DMS153 (cell line): ENCODE measurements at regions not wholly inside any gene's neighbourhood (a gene's known extent, or its start where the extent isn't known, plus 50 kb on each side); places are given as distances from the start of the nearest gene placed in this dataset.

Experiments used
- DNase-seq: peaks from one replicate; lab custom pipeline; 2025; lab: John Stamatoyannopoulos, UW

- DNase-seq, result no peak
Measured at GRCh38 chr21:40985370-40985769, 138.4 kb upstream of the DSCAM start.

GRCh38 chr21:40990366-40990765, 143.4 kb upstream of the DSCAM start:
- no peak for DNase-seq

DNA sequence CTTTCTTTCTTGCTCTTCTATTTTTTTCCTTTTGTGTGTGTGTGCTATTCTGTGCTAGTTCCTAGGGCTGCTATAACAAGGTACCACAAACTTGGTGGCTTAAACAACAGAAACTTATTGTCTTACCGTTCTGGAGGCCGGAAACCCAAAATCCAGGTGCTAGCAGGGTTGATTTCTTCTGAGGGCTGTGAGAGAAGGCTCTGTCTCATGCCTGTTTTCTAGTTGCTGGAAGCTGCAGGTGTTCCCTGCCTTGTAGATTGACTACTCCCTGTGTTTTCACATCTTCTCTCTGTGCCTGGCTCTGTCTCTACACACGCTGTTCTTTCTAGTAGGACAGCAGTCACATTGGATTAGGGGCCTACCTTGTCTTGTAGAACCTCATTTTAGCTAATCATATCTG, 150.9 kb upstream of the DSCAM start:
- no peak for DNase-seq

- no peak for DNase-seq
Measured at GRCh38 chr21:41000838-41001237, 153.9 kb upstream of the DSCAM start.

GRCh38 chr21:41006636-41007035, 159.7 kb upstream of the DSCAM start:
- no peak for DNase-seq

GRCh38 chr21:41008351-41008750, 159.6 kb upstream of the BACE2 start:
- DNase-seq, result no peak

GRCh38 chr21:41008974-41009373, 159.0 kb upstream of the BACE2 start:
- DNase-seq, result peak; percentile 19

DNA sequence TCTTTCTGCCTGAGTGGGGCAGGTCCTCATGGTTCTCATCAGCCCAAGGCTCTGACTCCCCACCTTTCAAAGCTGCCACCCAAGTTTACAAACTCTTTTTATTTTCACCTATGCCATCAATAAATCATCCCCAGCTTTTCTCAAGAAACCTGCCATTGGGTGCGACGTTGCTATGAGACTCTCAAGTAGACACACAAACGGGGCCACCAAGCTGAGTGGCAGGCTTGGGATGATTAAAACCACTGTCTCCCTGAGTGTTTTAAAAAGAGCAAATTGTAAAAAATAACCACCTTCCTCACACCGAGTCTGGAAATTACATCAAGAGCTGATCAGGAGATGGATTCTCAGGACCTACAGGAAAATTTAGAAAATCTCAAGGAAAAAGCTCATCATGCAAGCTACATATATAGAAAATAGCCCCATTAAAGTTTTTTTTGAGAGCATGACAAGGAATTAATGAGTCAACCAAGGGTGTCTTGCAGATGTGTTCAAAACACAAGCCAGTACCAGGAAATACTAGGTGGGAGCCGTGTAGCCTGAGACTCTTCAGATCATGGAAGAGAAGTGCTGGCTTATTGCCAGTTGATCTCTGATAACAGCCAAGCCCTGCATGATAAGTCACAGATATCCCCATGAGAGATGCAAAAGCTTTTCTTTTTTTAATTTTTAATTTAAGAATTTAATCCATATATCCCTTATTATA, 158.4 kb upstream of the BACE2 start:
- peak; percentile 84 for DNase-seq

DNA sequence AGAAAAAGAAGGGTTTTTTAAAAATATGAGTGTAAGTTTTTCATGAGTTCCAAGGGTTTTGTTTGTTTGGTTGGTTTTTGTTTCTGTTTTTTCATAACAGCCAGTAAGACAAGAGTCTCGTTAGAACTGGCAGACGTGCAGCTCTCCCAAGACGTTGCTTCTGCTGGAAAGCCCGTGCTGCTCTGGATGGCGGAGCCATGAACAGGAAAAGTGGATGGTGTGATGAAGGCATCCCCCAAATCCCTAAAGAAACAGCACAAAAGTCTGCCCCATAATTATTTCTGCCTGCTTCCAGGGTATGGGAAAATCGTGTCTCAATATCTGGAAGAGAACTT, 157.9 kb upstream of the BACE2 start:
- DNase-seq, result no peak

DNA sequence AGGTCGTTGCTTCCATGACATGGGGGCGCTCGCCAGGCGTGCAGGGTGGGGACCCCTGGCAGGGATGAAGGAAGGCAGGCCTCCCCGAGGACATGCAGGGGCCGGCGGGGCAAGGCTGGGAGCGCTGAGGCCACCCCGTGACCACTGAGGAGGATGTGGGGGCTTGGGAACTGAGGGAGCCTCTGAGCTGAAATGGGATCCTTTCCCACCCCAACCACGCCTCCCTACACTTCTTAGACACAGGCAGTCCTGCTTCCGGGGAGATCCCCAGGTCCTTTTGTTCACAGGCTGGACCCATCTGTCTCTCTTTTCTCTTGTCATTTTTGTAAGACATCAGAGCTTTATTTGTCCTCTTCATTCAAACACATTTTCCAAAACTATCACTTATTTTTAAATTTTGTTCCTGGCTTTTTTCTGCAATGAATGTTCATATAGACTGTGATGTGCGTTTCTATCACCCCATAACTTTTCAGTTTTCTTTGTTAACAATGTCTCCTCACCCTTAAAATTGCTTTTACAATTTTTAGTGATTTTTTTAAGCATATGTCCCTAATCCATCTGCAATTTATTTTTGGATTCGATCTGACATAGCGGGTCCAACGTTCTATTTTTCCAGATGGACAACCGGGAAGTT, 156.7 kb upstream of the BACE2 start:
- DNase-seq, result peak; percentile 13

- DNase-seq, result peak; percentile 41
Measured at GRCh38 chr21:41011951-41012366, 156.0 kb upstream of the BACE2 start.

DNA sequence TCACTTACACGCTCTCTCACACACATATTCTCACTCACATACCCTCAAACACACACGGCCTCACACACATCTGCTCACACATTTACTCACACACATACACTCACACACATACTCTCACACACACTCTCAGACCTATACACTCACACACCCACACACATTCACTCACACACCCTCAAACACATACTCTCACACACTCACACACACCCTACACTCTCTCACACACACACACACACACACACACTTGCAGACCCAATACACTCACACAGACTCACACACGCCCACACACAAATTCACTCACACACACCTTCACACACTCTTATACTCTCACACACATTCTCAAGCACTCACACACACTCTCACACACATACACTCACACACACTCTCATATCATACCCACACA, 155.5 kb upstream of the BACE2 start:
- DNase-seq, result no peak

DNA sequence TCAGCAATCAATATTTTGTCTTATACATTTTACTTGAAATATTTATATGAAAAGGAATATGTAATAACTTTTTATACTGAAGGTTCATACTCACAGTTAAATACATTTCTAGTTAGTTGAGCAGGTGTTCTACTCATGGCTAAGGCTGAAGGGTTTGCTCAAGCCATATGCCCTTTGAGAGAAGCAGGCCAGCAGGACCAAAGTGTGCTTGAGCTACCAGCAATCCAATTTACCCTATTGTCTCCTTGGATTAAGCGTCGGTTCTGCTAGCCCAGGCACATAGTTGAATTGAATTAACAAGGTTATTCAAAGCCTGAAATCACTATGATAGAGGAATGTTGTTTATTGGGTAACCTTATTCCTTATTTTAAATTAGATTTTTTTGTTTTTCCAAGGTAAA, 151.5 kb upstream of the BACE2 start:
- DNase-seq, result peak; percentile 63

DNA sequence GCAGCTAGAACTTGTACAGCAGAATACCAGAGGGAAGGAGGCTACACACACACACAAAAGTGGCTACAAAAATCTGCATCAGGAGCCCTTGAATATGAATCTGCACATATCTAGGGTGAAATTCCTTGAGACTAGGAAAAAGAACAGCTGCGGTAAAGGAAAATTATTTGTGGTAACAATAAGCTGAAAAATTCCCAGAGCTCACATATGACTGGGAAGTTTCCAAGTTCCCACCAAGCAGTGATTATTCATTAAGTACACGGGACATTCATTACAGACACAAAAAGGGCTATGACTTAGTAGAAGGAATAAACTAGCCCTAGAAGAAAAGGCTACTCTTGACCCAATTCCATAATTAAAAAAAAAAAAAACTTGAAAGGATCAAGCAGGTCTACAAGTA, 149.5 kb upstream of the BACE2 start:
- DNase-seq, result no peak

GRCh38 chr21:41023936-41024335, 144.0 kb upstream of the BACE2 start:
- no peak for DNase-seq

DNA sequence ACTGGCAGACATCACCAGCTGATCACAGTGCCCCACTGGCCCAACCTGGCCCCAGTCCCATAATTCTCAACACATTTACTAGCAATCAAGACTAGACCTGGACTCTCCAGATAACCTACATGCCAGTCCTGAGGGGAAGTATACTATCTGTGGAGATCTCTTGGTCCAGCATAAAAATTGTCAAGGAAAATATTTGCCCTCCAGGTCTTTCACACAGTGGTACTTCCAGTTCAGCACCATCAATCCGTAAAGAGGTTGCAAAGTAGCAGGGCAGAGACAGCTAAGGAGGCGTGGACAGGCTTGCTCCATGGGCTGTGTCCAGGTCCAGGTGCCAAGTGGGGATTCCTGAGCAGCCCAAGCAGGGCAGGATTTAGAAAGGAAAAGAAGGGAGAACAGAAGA, 143.6 kb upstream of the BACE2 start:
- DNase-seq, result no peak

- no peak for DNase-seq
Measured at GRCh38 chr21:41024746-41025254, 143.2 kb upstream of the BACE2 start.

DNA sequence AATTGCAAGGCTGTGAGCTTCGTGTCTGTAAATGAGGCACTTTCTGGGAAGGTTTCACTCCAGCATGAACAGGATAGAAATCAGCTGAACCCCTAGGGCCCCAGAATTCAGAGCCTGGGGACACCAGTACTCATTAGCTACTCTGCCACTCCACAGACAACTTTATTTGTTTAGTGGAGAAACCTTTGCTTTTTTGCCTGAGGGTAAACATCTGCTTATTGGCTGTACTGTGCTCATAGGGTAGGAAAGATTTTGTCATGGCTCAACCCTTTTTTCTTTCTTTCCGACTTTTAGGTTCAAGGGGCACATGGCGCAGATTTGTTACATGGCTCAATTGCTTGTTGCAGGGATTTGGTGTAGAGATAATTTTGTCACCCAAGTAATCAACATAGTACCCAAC, 138.4 kb upstream of the BACE2 start:
- peak; percentile 72 for DNase-seq

DNA sequence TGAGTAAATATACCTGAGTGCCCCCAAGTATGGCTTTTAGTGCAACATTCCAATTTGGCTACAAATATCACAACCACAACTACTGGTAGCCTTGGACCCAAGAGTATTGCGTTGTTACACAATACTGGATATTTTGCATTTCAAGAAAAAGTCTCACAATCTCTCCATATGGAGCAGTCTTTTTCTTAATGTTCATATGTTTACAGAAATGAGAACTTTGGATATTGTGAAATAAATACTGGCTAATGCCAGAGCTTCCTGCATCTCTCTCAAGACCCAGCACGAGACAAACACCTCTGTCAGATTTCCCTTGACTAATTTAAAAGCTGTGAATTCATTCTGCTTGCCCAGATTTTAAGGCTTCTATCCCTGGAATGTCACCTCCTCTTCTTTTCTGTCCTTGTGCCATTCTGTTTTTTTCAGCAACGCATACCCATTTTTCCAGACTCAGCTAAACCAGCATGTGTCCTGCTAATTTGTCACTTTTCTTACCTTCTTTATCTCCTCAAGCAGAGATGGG, 136.2 kb upstream of the BACE2 start:
- DNase-seq, result no peak

DNA sequence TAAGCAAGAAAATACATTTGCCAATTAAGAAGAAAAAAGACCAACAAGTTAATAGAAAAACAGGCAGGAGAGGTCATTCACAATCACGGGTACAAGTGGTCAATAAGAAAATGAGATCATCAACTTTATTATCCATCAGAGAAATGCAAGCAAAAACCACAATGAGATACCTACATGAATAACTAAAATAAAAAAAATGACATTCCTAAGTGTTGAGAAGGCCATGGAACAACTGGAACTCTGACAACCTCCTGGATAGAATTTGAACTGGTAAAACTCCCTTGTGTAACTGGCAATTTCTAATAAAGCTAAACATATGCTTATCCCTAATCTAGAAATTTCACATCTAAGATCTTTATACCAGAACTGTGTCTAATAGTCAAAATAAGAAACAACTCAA, 135.4 kb upstream of the BACE2 start:
- DNase-seq, result no peak

DNA sequence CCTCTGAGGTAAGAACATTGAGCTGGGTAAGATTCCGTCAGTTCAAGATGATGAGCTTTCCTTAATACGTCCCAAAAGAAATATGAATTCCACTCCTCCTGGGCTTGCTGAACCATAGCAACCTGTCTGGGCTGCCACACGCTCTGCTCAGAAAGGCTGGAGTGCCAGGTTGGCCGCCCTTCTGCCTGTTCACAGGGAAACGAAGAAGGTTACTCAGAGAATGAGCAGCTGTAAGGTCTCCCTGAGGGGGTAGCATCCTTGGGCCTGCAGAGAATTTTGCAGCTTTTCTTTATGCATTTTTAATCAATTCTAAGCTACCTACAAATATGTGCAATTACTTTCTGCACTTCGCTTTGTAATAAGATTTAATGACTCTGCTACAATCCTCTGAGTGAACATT, 130.7 kb upstream of the BACE2 start:
- no peak for DNase-seq

- DNase-seq, result no peak
Measured at GRCh38 chr21:41037936-41038335, 130.0 kb upstream of the BACE2 start.

- DNase-seq, result no peak
Measured at GRCh38 chr21:41043014-41043413, 124.9 kb upstream of the BACE2 start.
